A673 (cell line): ENCODE measurements at regions not wholly inside any gene's neighbourhood (a gene's known extent, or its start where the extent isn't known, plus 50 kb on each side); places are given as distances from the start of the nearest gene placed in this dataset.

Source experiments
- BruUV-seq: library from RNA; stranded (reverse); fragments of 400-500 nt; replicated peaks from 2 replicates; lab custom pipeline; 2021; lab: Mats Ljungman, UMichigan
- CTCF ChIA-PET: fragments of 300-600 bp; sonication (Branson Sonifier 250); formaldehyde crosslinking; loops from one replicate; lab custom pipeline; 2022; ENCODE audit warnings: antibody characterized with exemption; lab: Charles Lee
- POLR2A ChIA-PET: fragments of 300-600 bp; sonication (Branson Sonifier 250); formaldehyde crosslinking; loops from one replicate; lab custom pipeline; 2022; ENCODE audit warnings: antibody characterized with exemption; ENCODE audit not compliant: low non-redundant PET; lab: Charles Lee
- DNase-seq: peaks from one replicate; pipeline ENCODE4 v3.0.0-alpha.2; 2015; ENCODE audit warnings: low spot score
- H3K27ac ChIP-seq: fragments of 200-600 bp; sonication (generic); 2 replicates; pipeline ENCODE4 v1.5.1; 2016; ENCODE audit warnings: mixed run types, low read depth, mild to moderate bottlenecking, mixed read lengths, antibody characterized with exemption, low read length; ENCODE audit not compliant: poor library complexity, severe bottlenecking
- H3K27me3 ChIP-seq: fragments of 200-600 bp; sonication (generic); replicated peaks from 2 replicates; pipeline ENCODE4 v1.6.1; 2017; ENCODE audit warnings: mixed run types, low read depth, mild to moderate bottlenecking, mixed read lengths, antibody characterized with exemption, low read length; ENCODE audit not compliant: insufficient read depth, poor library complexity
- H3K36me3 ChIP-seq: fragments of 200-600 bp; sonication (generic); 2 replicates; pipeline ENCODE4 v1.6.1; 2016; ENCODE audit warnings: mixed run types, mild to moderate bottlenecking, mixed read lengths, antibody characterized with exemption, low read length; ENCODE audit not compliant: insufficient read depth, poor library complexity, severe bottlenecking
- H3K4me1 ChIP-seq: fragments of 200-600 bp; sonication (generic); 2 replicates; pipeline ENCODE4 v1.6.1; 2017; ENCODE audit warnings: mixed run types, mild to moderate bottlenecking, mixed read lengths, antibody characterized with exemption, low read length; ENCODE audit not compliant: insufficient read depth, poor library complexity, severe bottlenecking
- H3K4me3 ChIP-seq: fragments of 200-600 bp; sonication (generic); 2 replicates; pipeline ENCODE4 v1.5.1; 2016; ENCODE audit warnings: low read depth, mixed run types, mild to moderate bottlenecking, mixed read lengths, low read length; ENCODE audit not compliant: poor library complexity, severe bottlenecking
- H3K9me3 ChIP-seq: fragments of 200-600 bp; sonication (generic); 2 replicates; pipeline ENCODE4 v1.6.1; 2016; ENCODE audit warnings: mixed run types, low read depth, mild to moderate bottlenecking, mixed read lengths, antibody characterized with exemption, low read length; ENCODE audit not compliant: poor library complexity, severe bottlenecking
- EZH2 ChIP-seq: fragments of 200-600 bp; sonication (generic); IDR thresholded peaks from 2 replicates; pipeline ENCODE4 v1.6.1; 2017; ENCODE audit warnings: borderline replicate concordance, low read depth, mild to moderate bottlenecking, mixed read lengths, antibody characterized with exemption, low read length; ENCODE audit not compliant: poor library complexity, severe bottlenecking
- intact Hi-C: fragments of 100-400 bp; cut with micrococcal nuclease; formaldehyde crosslinking; loops from one replicate; pipeline ENCODE4 v1.10.0; 2022; ENCODE audit not compliant: unreplicated experiment
- TF ChIP-seq, protein P1 (sequence below): fragments of 300-800, 200-600 bp; sonication (generic); conservative IDR thresholded peaks from 2 replicates; pipeline ENCODE4 v1.5.1; 2017; ENCODE audit warnings: low read depth, mild to moderate bottlenecking, antibody characterized with exemption, low read length, moderate library complexity, mixed read lengths

DNA sequence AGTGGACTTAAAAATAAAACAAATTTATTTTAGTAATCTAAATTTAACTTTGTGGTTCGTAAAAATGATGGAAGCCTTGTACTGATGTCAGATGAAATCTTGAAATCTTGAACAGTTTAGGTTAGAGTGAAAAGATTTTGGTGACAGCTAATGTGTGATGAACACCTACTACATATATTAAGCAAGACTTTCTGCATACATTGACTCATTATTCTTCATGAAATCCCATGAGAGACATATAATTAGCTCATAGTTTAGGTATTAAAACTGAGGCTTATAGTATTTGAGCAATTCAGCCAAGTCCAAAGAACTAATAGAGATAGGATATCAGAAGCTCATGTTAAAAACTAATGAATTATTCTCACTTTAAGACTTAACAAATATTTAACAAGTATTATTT, 66.9 kb upstream of the PCDH7 start:
- DNase-seq = peak; percentile 20
- Histone ChIP-seq H3K4me1 (peaks cover 7% of the 10 kb centered on the region), H3K4me3 (no peak overlapping the region), H3K9me3 (no peaks in the 10 kb centered on the region), H3K27ac (no peak overlapping the region), H3K27me3 (no peaks in the 10 kb centered on the region), H3K36me3 (no peaks in the 10 kb centered on the region)
- POLR2A ChIA-PET = no interaction called here
- TF ChIP-seq EZH2 = no peak
- TF ChIP-seq, protein P1, sequence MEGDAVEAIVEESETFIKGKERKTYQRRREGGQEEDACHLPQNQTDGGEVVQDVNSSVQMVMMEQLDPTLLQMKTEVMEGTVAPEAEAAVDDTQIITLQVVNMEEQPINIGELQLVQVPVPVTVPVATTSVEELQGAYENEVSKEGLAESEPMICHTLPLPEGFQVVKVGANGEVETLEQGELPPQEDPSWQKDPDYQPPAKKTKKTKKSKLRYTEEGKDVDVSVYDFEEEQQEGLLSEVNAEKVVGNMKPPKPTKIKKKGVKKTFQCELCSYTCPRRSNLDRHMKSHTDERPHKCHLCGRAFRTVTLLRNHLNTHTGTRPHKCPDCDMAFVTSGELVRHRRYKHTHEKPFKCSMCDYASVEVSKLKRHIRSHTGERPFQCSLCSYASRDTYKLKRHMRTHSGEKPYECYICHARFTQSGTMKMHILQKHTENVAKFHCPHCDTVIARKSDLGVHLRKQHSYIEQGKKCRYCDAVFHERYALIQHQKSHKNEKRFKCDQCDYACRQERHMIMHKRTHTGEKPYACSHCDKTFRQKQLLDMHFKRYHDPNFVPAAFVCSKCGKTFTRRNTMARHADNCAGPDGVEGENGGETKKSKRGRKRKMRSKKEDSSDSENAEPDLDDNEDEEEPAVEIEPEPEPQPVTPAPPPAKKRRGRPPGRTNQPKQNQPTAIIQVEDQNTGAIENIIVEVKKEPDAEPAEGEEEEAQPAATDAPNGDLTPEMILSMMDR = no peak
- CTCF ChIA-PET = no interaction called here
- BruUV-seq = no TSS peak
- intact Hi-C loops = no loop called here

DNA sequence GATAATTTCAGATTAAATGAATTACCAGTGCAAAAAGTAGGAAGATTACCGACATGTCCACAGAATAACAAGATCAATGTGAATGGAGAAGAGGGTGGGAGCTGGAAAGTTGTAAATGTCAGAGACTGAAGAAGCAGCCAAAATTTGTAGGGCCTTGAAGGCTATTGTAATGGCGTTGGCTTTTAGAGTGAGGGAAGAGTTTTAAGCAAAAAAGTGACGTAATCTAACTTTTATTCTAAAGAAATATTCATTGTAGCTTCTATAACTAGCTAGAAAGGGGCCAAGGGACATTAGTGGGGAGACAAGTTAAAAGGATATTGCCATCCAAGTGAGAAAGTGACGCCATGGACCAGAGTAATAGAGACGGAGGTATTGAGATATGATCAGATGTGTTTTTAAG, 63.3 kb upstream of the PCDH7 start:
- no TSS peak for BruUV-seq
- Histone ChIP-seq H3K36me3 (no peaks in the 10 kb centered on the region), H3K27ac (no peak overlapping the region), H3K9me3 (no peaks in the 10 kb centered on the region), H3K27me3 (no peaks in the 10 kb centered on the region), H3K4me3 (no peak overlapping the region), H3K4me1 (peaks cover 7% of the 10 kb centered on the region)
- intact Hi-C loops = no loop called here
- TF ChIP-seq EZH2 = no peak
- ChIA-PET POLR2A (no interaction called here), CTCF (no interaction called here)
- DNase-seq = no peak

DNA sequence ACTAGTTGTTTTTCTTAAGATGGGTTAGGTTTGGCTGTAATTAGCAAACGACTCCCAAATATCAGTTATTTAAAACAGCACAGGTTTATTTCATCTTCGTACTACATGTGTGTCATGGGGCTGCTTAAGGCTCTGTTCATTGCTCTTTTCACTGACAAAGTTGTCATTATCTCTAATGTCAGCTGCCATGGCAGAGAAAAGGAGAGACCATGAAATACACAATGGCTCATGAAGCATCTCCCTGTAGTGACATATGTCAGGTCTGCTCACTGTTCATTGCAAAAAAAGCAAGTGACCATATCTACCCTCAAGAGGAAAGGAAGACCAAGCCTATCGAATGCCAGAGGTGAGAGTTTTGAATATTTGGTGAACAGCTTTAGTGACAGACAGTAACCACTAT, 52.2 kb upstream of the PCDH7 start:
- Histone ChIP-seq H3K9me3 (no peaks in the 10 kb centered on the region), H3K27me3 (no peaks in the 10 kb centered on the region), H3K4me3 (no peak overlapping the region), H3K36me3 (no peaks in the 10 kb centered on the region), H3K4me1 (no peaks in the 10 kb centered on the region), H3K27ac (no peak overlapping the region)
- BruUV-seq = no TSS peak
- no peak for DNase-seq
- TF ChIP-seq, protein P1 = no peak
- TF ChIP-seq EZH2 = no peak
- ChIA-PET CTCF (no interaction called here), POLR2A (no interaction called here)
- intact Hi-C loops = no loop called here

DNA sequence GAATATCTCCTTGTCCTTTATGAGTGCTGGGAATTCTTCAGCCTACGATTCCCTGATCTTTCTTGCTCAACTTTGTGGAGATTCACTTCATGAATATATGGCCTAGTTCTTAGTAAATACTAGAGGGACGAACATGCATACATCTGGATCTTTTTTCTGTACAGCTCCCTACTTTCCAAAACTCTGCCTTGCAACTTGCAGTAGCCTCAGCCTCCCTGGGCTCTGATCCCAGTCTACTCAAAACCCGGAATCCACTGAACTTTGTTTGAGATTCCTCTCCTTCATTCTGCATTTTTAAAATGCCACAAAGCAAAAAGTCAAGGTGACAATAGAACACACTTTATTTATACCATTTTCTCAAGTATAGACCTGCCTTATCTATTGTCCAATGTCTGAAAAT, 50.0 kb upstream of the PCDH7 start:
- H3K36me3 ChIP-seq = no peaks in the 10 kb centered on the region
- H3K9me3 ChIP-seq = no peaks in the 10 kb centered on the region
- no TSS peak for BruUV-seq
- H3K4me3 ChIP-seq = no peak overlapping the region
- TF ChIP-seq EZH2 = no peak
- TF ChIP-seq, protein P1 = no peak
- CTCF ChIA-PET = no interaction called here
- POLR2A ChIA-PET = no interaction called here
- H3K27me3 ChIP-seq = no peaks in the 10 kb centered on the region
- intact Hi-C loops = no loop called here
- H3K4me1 ChIP-seq = no peaks in the 10 kb centered on the region
- no peak for DNase-seq
- H3K27ac ChIP-seq = no peak overlapping the region
